HG02852 (cell line): ENCODE measurements at regions not wholly inside any gene's neighbourhood (a gene's known extent, or its start where the extent isn't known, plus 50 kb on each side); places are given as distances from the start of the nearest gene placed in this dataset.

Source experiments
- ATAC-seq: cut with Tn5 transposase; IDR thresholded peaks from one replicate; pipeline ENCODE4 v1.9.1; 2021; ENCODE audit warnings: mild to moderate bottlenecking, moderate library complexity; ENCODE audit not compliant: unreplicated experiment

GRCh38 chr2:4356109-4356508, 652.7 kb downstream of the DCDC2C start:
- ATAC-seq, result no peak

- no peak for ATAC-seq
Measured at GRCh38 chr2:4356541-4356940, 653.2 kb downstream of the DCDC2C start.

GRCh38 chr2:4357121-4357520, 653.7 kb downstream of the DCDC2C start:
- ATAC-seq, result no peak

GRCh38 chr2:4358837-4359236, 655.5 kb downstream of the DCDC2C start:
- no peak for ATAC-seq

GRCh38 chr2:4368907-4369306, 665.5 kb downstream of the DCDC2C start:
- no peak for ATAC-seq

- ATAC-seq, result no peak
Measured at GRCh38 chr2:4369826-4370419, 666.5 kb downstream of the DCDC2C start.

- no peak for ATAC-seq
Measured at GRCh38 chr2:4370422-4371090, 667.2 kb downstream of the DCDC2C start.

GRCh38 chr2:4381049-4381448, 677.7 kb downstream of the DCDC2C start:
- ATAC-seq, result no peak

GRCh38 chr2:4381773-4382172, 678.4 kb downstream of the DCDC2C start:
- no peak for ATAC-seq

GRCh38 chr2:4391013-4391412, 687.6 kb downstream of the DCDC2C start:
- no peak for ATAC-seq

- ATAC-seq, result no peak
Measured at GRCh38 chr2:4404363-4404762, 701.0 kb downstream of the DCDC2C start.

GRCh38 chr2:4408321-4408720, 704.9 kb downstream of the DCDC2C start:
- no peak for ATAC-seq

- ATAC-seq, result no peak
Measured at GRCh38 chr2:4412637-4413187, 709.3 kb downstream of the DCDC2C start.

- ATAC-seq, result no peak
Measured at GRCh38 chr2:4415171-4415570, 711.8 kb downstream of the DCDC2C start.

GRCh38 chr2:4415810-4416413, 712.5 kb downstream of the DCDC2C start:
- ATAC-seq, result no peak

GRCh38 chr2:4416431-4416830, 713.1 kb downstream of the DCDC2C start:
- ATAC-seq, result no peak

- no peak for ATAC-seq
Measured at GRCh38 chr2:4417771-4418170, 714.4 kb downstream of the DCDC2C start.

- no peak for ATAC-seq
Measured at GRCh38 chr2:4420032-4420431, 716.7 kb downstream of the DCDC2C start.

- no peak for ATAC-seq
Measured at GRCh38 chr2:4424153-4424552, 720.8 kb downstream of the DCDC2C start.

GRCh38 chr2:4427083-4427482, 723.7 kb downstream of the DCDC2C start:
- ATAC-seq, result no peak

GRCh38 chr2:4445821-4446220, 742.4 kb downstream of the DCDC2C start:
- ATAC-seq, result no peak

- ATAC-seq, result no peak
Measured at GRCh38 chr2:4454907-4455306, 751.5 kb downstream of the DCDC2C start.
